ENCODE measurements at regions not wholly inside any gene's neighbourhood (a gene's known extent, or its start where the extent isn't known, plus 50 kb on each side); places are given as distances from the start of the nearest gene placed in this dataset.

GRCh38 chr16:63453261-63453660, 1417.0 kb upstream of the CDH8 start:
- H3K4me3 ChIP-seq (ENCODE audit: control insufficient read depth, low read depth, low read length): no peak overlapping the region
- no peak for DNase-seq (ENCODE audit: low read depth)
- no peak for TF ChIP-seq CTCF (conservative IDR thresholded peaks at IDR 0.05; ENCODE audit: control insufficient read depth, insufficient read depth, low read depth, low read length)

- TF ChIP-seq CTCF (conservative IDR thresholded peaks at IDR 0.05; ENCODE audit: control insufficient read depth, insufficient read depth, low read depth, low read length): no peak
- H3K4me3 ChIP-seq (ENCODE audit: control insufficient read depth, low read depth, low read length): no peak overlapping the region
- DNase-seq (ENCODE audit: low read depth): no peak
These were observed 1410.9 kb upstream of the CDH8 start for GRCh38 chr16:63447121-63447520.

- no peak for TF ChIP-seq CTCF (conservative IDR thresholded peaks at IDR 0.05; ENCODE audit: control insufficient read depth, insufficient read depth, low read depth, low read length)
- no peak for DNase-seq (ENCODE audit: low read depth)
These were observed 1406.0 kb upstream of the CDH8 start for GRCh38 chr16:63442246-63442645.

GRCh38 chr16:63426275-63426870, 1390.1 kb upstream of the CDH8 start:
- no peak overlapping the region for H3K4me3 ChIP-seq (ENCODE audit: control insufficient read depth, low read depth, low read length)
- DNase-seq (ENCODE audit: low read depth): no peak
- no peak for TF ChIP-seq CTCF (conservative IDR thresholded peaks at IDR 0.05; ENCODE audit: control insufficient read depth, insufficient read depth, low read depth, low read length)

More at GRCh38 chr16:63442246-63442645, 1406.0 kb upstream of the CDH8 start:
- H3K4me3 ChIP-seq (ENCODE audit: control insufficient read depth, low read depth, low read length): no peak overlapping the region

GRCh38 chr16:63422715-63423114, 1386.5 kb upstream of the CDH8 start:
- no peak for DNase-seq (ENCODE audit: low read depth)
- TF ChIP-seq CTCF (conservative IDR thresholded peaks at IDR 0.05; ENCODE audit: control insufficient read depth, insufficient read depth, low read depth, low read length): no peak
- H3K4me3 ChIP-seq (ENCODE audit: control insufficient read depth, low read depth, low read length): no peak overlapping the region

- no peak for DNase-seq (ENCODE audit: low read depth)
- no peak overlapping the region for H3K4me3 ChIP-seq (ENCODE audit: control insufficient read depth, low read depth, low read length)
- no peak for TF ChIP-seq CTCF (conservative IDR thresholded peaks at IDR 0.05; ENCODE audit: control insufficient read depth, insufficient read depth, low read depth, low read length)
These were observed 1380.5 kb upstream of the CDH8 start for GRCh38 chr16:63416712-63417111.

- no peak for DNase-seq (ENCODE audit: low read depth)
- no peak overlapping the region for H3K4me3 ChIP-seq (ENCODE audit: control insufficient read depth, low read depth, low read length)
- no peak for TF ChIP-seq CTCF (conservative IDR thresholded peaks at IDR 0.05; ENCODE audit: control insufficient read depth, insufficient read depth, low read depth, low read length)
These were observed 1378.8 kb upstream of the CDH8 start for GRCh38 chr16:63415014-63415413.
